ENCODE measurements at regions not wholly inside any gene's neighbourhood (a gene's known extent, or its start where the extent isn't known, plus 50 kb on each side); places are given as distances from the start of the nearest gene placed in this dataset.

DNA sequence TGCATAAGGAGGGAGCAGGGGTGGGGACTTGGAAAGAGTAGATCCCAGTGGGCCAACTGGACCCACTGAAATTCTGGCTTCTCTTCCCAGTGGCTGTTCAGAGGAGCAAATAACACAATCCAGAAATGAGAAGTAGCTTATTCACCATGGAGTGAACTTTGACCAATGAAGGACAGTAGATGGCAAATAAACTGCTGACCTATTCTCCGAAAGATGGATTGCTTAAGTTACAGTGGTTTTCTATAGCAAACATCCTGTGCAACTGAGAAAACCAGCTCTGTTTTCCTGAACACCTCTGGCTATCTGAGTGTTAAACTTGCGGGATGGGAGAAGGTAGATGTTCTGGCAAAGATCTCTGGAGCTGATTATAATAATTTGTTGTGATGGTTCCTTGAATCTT lies 325.1 kb downstream of the SPATA31D1 start:
- TF ChIP-seq ZNF274 (IDR thresholded peaks at IDR 0.05; ENCODE audit: low read depth, low read length) (no peak), YY1 (IDR thresholded peaks at IDR 0.05; ENCODE audit: insufficient read depth, insufficient read length) (no peak), SUZ12 (IDR thresholded peaks at IDR 0.05; ENCODE audit: extremely low read depth, insufficient read depth, insufficient read length) (no peak)
